ENCODE measurements at regions not wholly inside any gene's neighbourhood (a gene's known extent, or its start where the extent isn't known, plus 50 kb on each side); places are given as distances from the start of the nearest gene placed in this dataset.

- Histone ChIP-seq H3K4me3 (ENCODE audit: insufficient read depth, low read depth, low read length) (no peak overlapping the region), H2AFZ (ENCODE audit: low read depth, low read length) (no peak overlapping the region), H3K4me1 (ENCODE audit: insufficient read depth, low read length) (no peaks in the 10 kb centered on the region), H4K20me1 (ENCODE audit: insufficient read depth, low read length) (no peaks in the 10 kb centered on the region), H3K27me3 (ENCODE audit: insufficient read depth, low read length) (no peaks in the 10 kb centered on the region), H3K36me3 (ENCODE audit: insufficient read depth, low read length) (no peaks in the 10 kb centered on the region), H3K9me3 (ENCODE audit: insufficient read depth, low read depth, low read length) (peaks cover 9% of the 10 kb centered on the region), H3K4me2 (ENCODE audit: low read length) (no peak overlapping the region), H3K9ac (ENCODE audit: low read length) (no peak overlapping the region), H3K27ac (ENCODE audit: low read depth, low read length) (no peak overlapping the region), H3K79me2 (ENCODE audit: insufficient read depth, low read length) (no peaks in the 10 kb centered on the region)
- Mint-ChIP-seq H3K4me3 (ENCODE audit: unreplicated experiment) (no peak overlapping the region), H3K27ac (ENCODE audit: unreplicated experiment) (no peak overlapping the region), H3K27me3 (ENCODE audit: low read depth, unreplicated experiment) (peaks cover 13% of the 10 kb centered on the region), H3K9me3 (ENCODE audit: unreplicated experiment) (peaks cover 3% of the 10 kb centered on the region), H3K4me1 (ENCODE audit: low read depth, unreplicated experiment) (no peaks in the 10 kb centered on the region), H3K36me3 (ENCODE audit: low read depth, unreplicated experiment) (no peaks in the 10 kb centered on the region)
- FAIRE-seq: no peak
- TF ChIP-seq EZH2 (IDR thresholded peaks at IDR 0.05; ENCODE audit: insufficient read depth, low read length) (no peak), CTCF (IDR thresholded peaks at IDR 0.05; ENCODE audit: insufficient read depth, low read depth, low read length) (no peak)
- DNase-seq (ENCODE audit: low read depth): no peak
Measured at GRCh38 chr13:22001336-22001735, 330.5 kb downstream of the FGF9 start.

GRCh38 chr13:22002893-22003292, 332.0 kb downstream of the FGF9 start:
- DNase-seq (ENCODE audit: low read depth) (no peak), FAIRE-seq (no peak)
- no peak overlapping the region for H3K4me2 ChIP-seq (ENCODE audit: low read length)
- TF ChIP-seq CTCF (IDR thresholded peaks at IDR 0.05; ENCODE audit: insufficient read depth, low read depth, low read length) (no peak), EZH2 (IDR thresholded peaks at IDR 0.05; ENCODE audit: insufficient read depth, low read length) (no peak)
- Mint-ChIP-seq H3K27me3 (ENCODE audit: low read depth, unreplicated experiment) (peaks cover 13% of the 10 kb centered on the region), H3K4me1 (ENCODE audit: low read depth, unreplicated experiment) (no peaks in the 10 kb centered on the region), H3K9me3 (ENCODE audit: unreplicated experiment) (peaks cover 5% of the 10 kb centered on the region), H3K36me3 (ENCODE audit: low read depth, unreplicated experiment) (no peaks in the 10 kb centered on the region), H3K27ac (ENCODE audit: unreplicated experiment) (no peak overlapping the region), H3K4me3 (ENCODE audit: unreplicated experiment) (no peak overlapping the region)
- peaks cover 9% of the 10 kb centered on the region for H3K9me3 ChIP-seq (ENCODE audit: insufficient read depth, low read depth, low read length)
- H3K27me3 ChIP-seq (ENCODE audit: insufficient read depth, low read length): no peaks in the 10 kb centered on the region
- H3K4me1 ChIP-seq (ENCODE audit: insufficient read depth, low read length): no peaks in the 10 kb centered on the region
- no peaks in the 10 kb centered on the region for H4K20me1 ChIP-seq (ENCODE audit: insufficient read depth, low read length)
- H3K79me2 ChIP-seq (ENCODE audit: insufficient read depth, low read length): no peaks in the 10 kb centered on the region
- no peak overlapping the region for H3K27ac ChIP-seq (ENCODE audit: low read depth, low read length)
- H3K9ac ChIP-seq (ENCODE audit: low read length): no peak overlapping the region
- no peak overlapping the region for H3K4me3 ChIP-seq (ENCODE audit: insufficient read depth, low read depth, low read length)
- H2AFZ ChIP-seq (ENCODE audit: low read depth, low read length): no peak overlapping the region
- no peaks in the 10 kb centered on the region for H3K36me3 ChIP-seq (ENCODE audit: insufficient read depth, low read length)

- peaks cover under 1% of the 10 kb centered on the region for H3K4me1 Mint-ChIP-seq (ENCODE audit: low read depth, unreplicated experiment)
- FAIRE-seq (no peak), DNase-seq (ENCODE audit: low read depth) (no peak)
- no peak for TF ChIP-seq EZH2 (IDR thresholded peaks at IDR 0.05; ENCODE audit: insufficient read depth, low read length)
- no peak for TF ChIP-seq CTCF (IDR thresholded peaks at IDR 0.05; ENCODE audit: insufficient read depth, low read depth, low read length)
- no peak overlapping the region for H3K4me3 Mint-ChIP-seq (ENCODE audit: unreplicated experiment)
- Histone ChIP-seq H2AFZ (ENCODE audit: low read depth, low read length) (no peak overlapping the region), H3K4me3 (ENCODE audit: insufficient read depth, low read depth, low read length) (no peak overlapping the region), H4K20me1 (ENCODE audit: insufficient read depth, low read length) (no peaks in the 10 kb centered on the region), H3K4me2 (ENCODE audit: low read length) (no peak overlapping the region), H3K27ac (ENCODE audit: low read depth, low read length) (no peak overlapping the region), H3K36me3 (ENCODE audit: insufficient read depth, low read length) (no peaks in the 10 kb centered on the region), H3K4me1 (ENCODE audit: insufficient read depth, low read length) (no peaks in the 10 kb centered on the region), H3K9me3 (ENCODE audit: insufficient read depth, low read depth, low read length) (peaks cover 3% of the 10 kb centered on the region), H3K79me2 (ENCODE audit: insufficient read depth, low read length) (no peaks in the 10 kb centered on the region), H3K27me3 (ENCODE audit: insufficient read depth, low read length) (no peaks in the 10 kb centered on the region), H3K9ac (ENCODE audit: low read length) (no peak overlapping the region)
- H3K9me3 Mint-ChIP-seq (ENCODE audit: unreplicated experiment): peaks cover 16% of the 10 kb centered on the region
- H3K27me3 Mint-ChIP-seq (ENCODE audit: low read depth, unreplicated experiment): peaks cover 2% of the 10 kb centered on the region
- no peak overlapping the region for H3K27ac Mint-ChIP-seq (ENCODE audit: unreplicated experiment)
- peaks cover 1% of the 10 kb centered on the region for H3K36me3 Mint-ChIP-seq (ENCODE audit: low read depth, unreplicated experiment)
Measured at GRCh38 chr13:22009500-22009899, 338.6 kb downstream of the FGF9 start.
